ENCODE measurements at regions not wholly inside any gene's neighbourhood (a gene's known extent, or its start where the extent isn't known, plus 50 kb on each side); places are given as distances from the start of the nearest gene placed in this dataset.
"Not testable (repeated sequence)": the region's sequence is repeated elsewhere in the genome, so short reads cannot be mapped to it uniquely, and the experiment has no call there.

DNA sequence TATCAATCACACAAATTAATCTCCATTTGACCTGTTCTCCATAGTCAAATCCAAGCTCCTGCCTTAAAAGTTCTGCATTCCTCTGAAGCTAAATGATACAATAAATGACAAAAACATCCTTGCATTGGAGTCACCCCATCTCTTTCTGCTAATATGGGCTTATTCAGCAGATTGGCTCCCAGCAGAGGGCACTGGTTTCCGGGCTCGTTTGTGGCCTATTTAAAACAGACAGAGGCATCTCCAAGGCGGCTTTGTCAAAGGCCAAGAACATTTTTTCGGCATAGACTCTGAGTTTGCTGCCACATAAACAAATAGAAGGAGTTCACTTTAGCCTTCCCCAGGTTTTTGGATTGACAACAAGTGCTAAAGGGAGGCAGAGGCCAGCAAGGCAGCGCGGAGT, 204.4 kb upstream of the RASGRP1 start:
- no peak for DNase-seq
- H3K9me3 ChIP-seq (replicated peaks; ENCODE audit: insufficient read depth, low read length): no peaks in the 10 kb centered on the region
- no peaks in the 10 kb centered on the region for H3K27me3 ChIP-seq (replicated peaks; ENCODE audit: insufficient read depth, low read length)
- no peaks in the 10 kb centered on the region for H4K20me1 ChIP-seq (ENCODE audit: insufficient read depth, low read length)
- H3K9ac ChIP-seq (ENCODE audit: low read length): no peak overlapping the region
- H3K4me3 ChIP-seq (ENCODE audit: low read length): no peak overlapping the region
- no peaks in the 10 kb centered on the region for H3K9me2 ChIP-seq (replicated peaks; ENCODE audit: insufficient read depth, low read length)
- H3F3A ChIP-seq (ENCODE audit: insufficient read depth, low read length): no peaks in the 10 kb centered on the region
- H3K79me2 ChIP-seq (ENCODE audit: low read length): no peaks in the 10 kb centered on the region
- H3K27ac ChIP-seq (ENCODE audit: low read length): no peak overlapping the region
- no peaks in the 10 kb centered on the region for H3K4me1 ChIP-seq (ENCODE audit: low read length)
- no peaks in the 10 kb centered on the region for H3K36me3 ChIP-seq (replicated peaks; ENCODE audit: insufficient read depth, low read length)
- TF ChIP-seq, protein P1, sequence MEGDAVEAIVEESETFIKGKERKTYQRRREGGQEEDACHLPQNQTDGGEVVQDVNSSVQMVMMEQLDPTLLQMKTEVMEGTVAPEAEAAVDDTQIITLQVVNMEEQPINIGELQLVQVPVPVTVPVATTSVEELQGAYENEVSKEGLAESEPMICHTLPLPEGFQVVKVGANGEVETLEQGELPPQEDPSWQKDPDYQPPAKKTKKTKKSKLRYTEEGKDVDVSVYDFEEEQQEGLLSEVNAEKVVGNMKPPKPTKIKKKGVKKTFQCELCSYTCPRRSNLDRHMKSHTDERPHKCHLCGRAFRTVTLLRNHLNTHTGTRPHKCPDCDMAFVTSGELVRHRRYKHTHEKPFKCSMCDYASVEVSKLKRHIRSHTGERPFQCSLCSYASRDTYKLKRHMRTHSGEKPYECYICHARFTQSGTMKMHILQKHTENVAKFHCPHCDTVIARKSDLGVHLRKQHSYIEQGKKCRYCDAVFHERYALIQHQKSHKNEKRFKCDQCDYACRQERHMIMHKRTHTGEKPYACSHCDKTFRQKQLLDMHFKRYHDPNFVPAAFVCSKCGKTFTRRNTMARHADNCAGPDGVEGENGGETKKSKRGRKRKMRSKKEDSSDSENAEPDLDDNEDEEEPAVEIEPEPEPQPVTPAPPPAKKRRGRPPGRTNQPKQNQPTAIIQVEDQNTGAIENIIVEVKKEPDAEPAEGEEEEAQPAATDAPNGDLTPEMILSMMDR (IDR thresholded peaks at IDR 0.05; ENCODE audit: low read length): no peak
- TF ChIP-seq EZH2phosphoT487 (IDR thresholded peaks at IDR 0.05; ENCODE audit: low read length) (no peak), EZH2 (optimal IDR thresholded peaks at IDR 0.05; ENCODE audit: low read depth, low read length) (no peak)
- H3K4me2 ChIP-seq (ENCODE audit: low read depth, low read length): no peak overlapping the region
- H2AFZ ChIP-seq (ENCODE audit: low read length): no peak overlapping the region

DNA sequence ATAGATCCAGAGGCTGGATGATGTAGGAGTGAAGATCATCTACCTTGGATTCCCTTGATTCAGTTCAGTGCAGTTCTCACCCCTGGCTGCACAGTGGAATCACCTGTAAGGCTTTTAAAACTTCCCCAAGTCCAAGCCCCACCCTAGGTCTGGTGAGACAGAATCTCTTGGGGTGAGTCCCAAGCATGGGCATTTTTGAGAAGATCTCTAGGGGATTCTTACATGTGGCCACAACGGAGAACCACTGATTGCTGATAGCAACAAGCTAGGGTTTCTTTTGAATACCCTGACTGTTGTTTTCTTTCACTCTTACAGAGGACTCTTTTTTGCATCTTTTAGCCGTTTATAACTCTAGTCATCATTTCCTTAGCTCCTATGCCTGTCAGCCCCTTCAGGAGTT, 204.9 kb upstream of the RASGRP1 start:
- Histone ChIP-seq H3K27me3 (replicated peaks; ENCODE audit: insufficient read depth, low read length) (no peaks in the 10 kb centered on the region), H3K79me2 (ENCODE audit: low read length) (no peaks in the 10 kb centered on the region), H3K4me2 (ENCODE audit: low read depth, low read length) (no peak overlapping the region), H3K4me1 (ENCODE audit: low read length) (no peaks in the 10 kb centered on the region), H3F3A (ENCODE audit: insufficient read depth, low read length) (no peaks in the 10 kb centered on the region), H2AFZ (ENCODE audit: low read length) (no peak overlapping the region), H3K9me3 (replicated peaks; ENCODE audit: insufficient read depth, low read length) (no peaks in the 10 kb centered on the region), H3K27ac (ENCODE audit: low read length) (no peak overlapping the region), H3K4me3 (ENCODE audit: low read length) (no peak overlapping the region), H4K20me1 (ENCODE audit: insufficient read depth, low read length) (no peaks in the 10 kb centered on the region), H3K9ac (ENCODE audit: low read length) (no peak overlapping the region), H3K36me3 (replicated peaks; ENCODE audit: insufficient read depth, low read length) (no peaks in the 10 kb centered on the region), H3K9me2 (replicated peaks; ENCODE audit: insufficient read depth, low read length) (no peaks in the 10 kb centered on the region)
- TF ChIP-seq EZH2 (optimal IDR thresholded peaks at IDR 0.05; ENCODE audit: low read depth, low read length) (no peak), EZH2phosphoT487 (IDR thresholded peaks at IDR 0.05; ENCODE audit: low read length) (no peak)
- TF ChIP-seq, protein P1 (IDR thresholded peaks at IDR 0.05; ENCODE audit: low read length): no peak
- no peak for DNase-seq

DNA sequence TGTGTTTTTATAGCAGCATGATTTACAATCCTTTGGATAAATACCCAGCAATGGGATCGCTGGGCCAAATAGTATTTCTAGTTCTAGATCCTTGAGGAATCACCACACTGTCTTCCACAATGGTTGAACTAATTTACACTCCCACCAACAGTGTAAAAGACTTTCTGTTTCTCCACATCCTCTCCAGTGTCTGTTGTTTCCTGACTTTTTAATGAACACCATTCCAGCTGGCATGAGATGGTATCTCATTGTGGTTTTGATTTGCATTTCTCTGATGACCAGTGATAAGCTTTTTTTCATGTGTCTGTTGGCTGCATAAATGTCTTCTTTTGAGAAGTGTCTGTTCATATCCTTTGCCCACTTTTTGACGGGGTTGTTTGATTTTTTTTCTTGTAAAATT, 209.5 kb upstream of the RASGRP1 start:
- H3K4me1 ChIP-seq (ENCODE audit: low read length); DNase-seq; H2AFZ ChIP-seq (ENCODE audit: low read length); H3F3A ChIP-seq (ENCODE audit: insufficient read depth, low read length); H3K79me2 ChIP-seq (ENCODE audit: low read length); H3K9ac ChIP-seq (ENCODE audit: low read length); H3K4me2 ChIP-seq (ENCODE audit: low read depth, low read length); H4K20me1 ChIP-seq (ENCODE audit: insufficient read depth, low read length); H3K4me3 ChIP-seq (ENCODE audit: low read length); H3K27me3 ChIP-seq (replicated peaks; ENCODE audit: insufficient read depth, low read length); H3K9me2 ChIP-seq (replicated peaks; ENCODE audit: insufficient read depth, low read length); H3K27ac ChIP-seq (ENCODE audit: low read length); H3K36me3 ChIP-seq (replicated peaks; ENCODE audit: insufficient read depth, low read length); H3K9me3 ChIP-seq (replicated peaks; ENCODE audit: insufficient read depth, low read length): not testable (repeated sequence)

DNA sequence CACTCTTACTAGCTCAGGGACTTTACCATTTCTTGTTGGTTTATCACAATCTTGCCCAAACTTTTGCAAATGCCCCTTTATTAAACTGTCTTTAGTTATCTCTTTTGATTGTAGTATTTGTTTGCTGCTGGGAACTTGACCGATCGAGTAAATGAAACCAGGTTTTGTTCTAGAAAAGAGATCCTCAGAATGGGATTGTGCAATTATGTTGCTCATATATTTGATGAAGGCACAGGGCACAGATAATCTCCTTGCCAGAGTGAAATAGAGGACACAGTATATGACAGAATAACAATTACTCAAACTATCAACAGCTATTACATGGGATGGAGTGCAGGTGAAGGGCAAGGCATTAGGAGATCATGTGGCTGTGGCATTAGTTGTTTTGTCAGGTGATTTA, 216.6 kb upstream of the RASGRP1 start:
- no peak for DNase-seq
- Histone ChIP-seq H3K9me3 (replicated peaks; ENCODE audit: insufficient read depth, low read length) (no peaks in the 10 kb centered on the region), H3K4me1 (ENCODE audit: low read length) (no peaks in the 10 kb centered on the region)

More for the DNA sequence above, 216.6 kb upstream of the RASGRP1 start:
- no peak overlapping the region for H2AFZ ChIP-seq (ENCODE audit: low read length)
- no peak overlapping the region for H3K4me3 ChIP-seq (ENCODE audit: low read length)
- no peak overlapping the region for H3K27ac ChIP-seq (ENCODE audit: low read length)
- no peaks in the 10 kb centered on the region for H3F3A ChIP-seq (ENCODE audit: insufficient read depth, low read length)
- H4K20me1 ChIP-seq (ENCODE audit: insufficient read depth, low read length): no peaks in the 10 kb centered on the region
- H3K9ac ChIP-seq (ENCODE audit: low read length): no peak overlapping the region
- TF ChIP-seq EZH2 (optimal IDR thresholded peaks at IDR 0.05; ENCODE audit: low read depth, low read length) (no peak), EZH2phosphoT487 (IDR thresholded peaks at IDR 0.05; ENCODE audit: low read length) (no peak)
- TF ChIP-seq, protein P1 (IDR thresholded peaks at IDR 0.05; ENCODE audit: low read length): no peak
- no peaks in the 10 kb centered on the region for H3K9me2 ChIP-seq (replicated peaks; ENCODE audit: insufficient read depth, low read length)
- H3K27me3 ChIP-seq (replicated peaks; ENCODE audit: insufficient read depth, low read length): no peaks in the 10 kb centered on the region
- H3K36me3 ChIP-seq (replicated peaks; ENCODE audit: insufficient read depth, low read length): no peaks in the 10 kb centered on the region
- no peaks in the 10 kb centered on the region for H3K79me2 ChIP-seq (ENCODE audit: low read length)
- H3K4me2 ChIP-seq (ENCODE audit: low read depth, low read length): no peak overlapping the region

Data from MM.1S (cell line).